Transverse colon (tissue), 4 donors: ENCODE measurements at regions not wholly inside any gene's neighbourhood (a gene's known extent, or its start where the extent isn't known, plus 50 kb on each side); places are given as distances from the start of the nearest gene placed in this dataset.
"Not testable (repeated sequence)": the region's sequence is repeated elsewhere in the genome, so short reads cannot be mapped to it uniquely, and the experiment has no call there.

Source experiments
- DNase-seq: peaks from one replicate; pipeline ENCODE4 v3.0.0-alpha.2; 2019
- H3K27ac ChIP-seq, 4 donors: fragments of 200-600 bp; sonication (generic); 2 replicates each; pipeline ENCODE4 v1.5.1; 2016 to 2018; ENCODE audit warnings: inconsistent platforms in 4 of 4
- H3K27me3 ChIP-seq: fragments of 200-600 bp; sonication (generic); 2 replicates; pipeline ENCODE4 v1.5.1; 2017; ENCODE audit warnings: inconsistent platforms
- H3K36me3 ChIP-seq, 4 donors: fragments of 200-600 bp; sonication (generic); 2 replicates each; pipeline ENCODE4 v1.5.1; 2017 to 2019; ENCODE audit warnings: inconsistent platforms in 4 of 4
- H3K4me1 ChIP-seq, 4 donors: fragments of 200-600 bp; sonication (generic); 2 replicates each; pipeline ENCODE4 v1.5.1; 2017 to 2020; ENCODE audit warnings: inconsistent platforms in 4 of 4
- H3K4me3 ChIP-seq, 4 donors: fragments of 200-600 bp; sonication (generic); 1 replicate in 1 of 4; 2 replicates in 3 of 4; pipeline versions ENCODE4 v1.5.1 to v1.6.1; 2017 to 2019; ENCODE audit warnings: inconsistent platforms in 4 of 4
- H3K9me3 ChIP-seq, 2 donors: fragments of 200-600 bp; sonication (generic); 2 replicates each; pipeline ENCODE4 v1.5.1; 2017 to 2019; ENCODE audit warnings: inconsistent platforms in 2 of 2
- WGBS, 2 donors: methylation state at CpG; one replicate each; pipeline ENCODE4 v1.1.5; 2018; ENCODE audit warnings: low coverage in 1 of 2; 5-methylcytosine and 5-hydroxymethylcytosine counted together
- in situ Hi-C, 4 donors: fragments of 200-750 bp; cut with MboI; loops; one replicate each; pipeline versions ENCODE4 v1.15.0 to v1.15.1; 2017; ENCODE audit warnings: low sequenced_read_pairs in 3 of 4, low pct_ligation_motif_present in 1 of 4, low pct_unique_long_range_greater_than_20kb in 1 of 4
- intact Hi-C: fragments of 100-400 bp; cut with DNase I; formaldehyde crosslinking; loops from one replicate; pipeline ENCODE4 v1.15.1; 2023; ENCODE audit warnings: low total_unique reads

GRCh38 chr9:39018107-39018506, 269.9 kb downstream of the CNTNAP3 start:
- H3K9me3 ChIP-seq, H3K27me3 ChIP-seq, in situ Hi-C loops, H3K4me1 ChIP-seq, H3K27ac ChIP-seq, H3K4me3 ChIP-seq, intact Hi-C loops, DNase-seq, H3K36me3 ChIP-seq: not testable (repeated sequence)
- 25 to 45% methylated on average over 1 of the region's 1 CpG for WGBS, 2 donors

DNA sequence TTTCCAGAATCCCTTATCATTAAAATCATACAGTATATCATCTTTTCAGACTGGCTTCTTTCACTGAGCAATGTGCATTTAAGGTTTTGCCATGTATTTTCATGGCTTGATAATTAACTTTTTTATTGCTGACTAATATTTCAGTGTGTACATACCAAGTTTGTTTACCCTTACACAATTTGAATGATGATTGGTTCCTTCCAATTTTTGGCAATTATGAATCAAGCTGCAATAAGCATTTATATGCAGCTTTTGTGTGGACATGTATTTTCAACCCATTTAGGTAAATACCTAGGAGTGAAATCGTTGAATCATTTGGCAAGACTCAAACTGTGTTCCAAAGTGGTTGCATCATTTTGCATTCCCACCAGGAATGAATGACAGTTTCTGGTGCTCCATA, 272.8 kb downstream of the CNTNAP3 start:
- DNase-seq, in situ Hi-C loops, H3K4me3 ChIP-seq, H3K27ac ChIP-seq, H3K36me3 ChIP-seq, H3K27me3 ChIP-seq, H3K4me1 ChIP-seq, H3K9me3 ChIP-seq, intact Hi-C loops: not testable (repeated sequence)
- no CpG with 5 or more reads among the region's 1 CpG for WGBS, 2 donors

DNA sequence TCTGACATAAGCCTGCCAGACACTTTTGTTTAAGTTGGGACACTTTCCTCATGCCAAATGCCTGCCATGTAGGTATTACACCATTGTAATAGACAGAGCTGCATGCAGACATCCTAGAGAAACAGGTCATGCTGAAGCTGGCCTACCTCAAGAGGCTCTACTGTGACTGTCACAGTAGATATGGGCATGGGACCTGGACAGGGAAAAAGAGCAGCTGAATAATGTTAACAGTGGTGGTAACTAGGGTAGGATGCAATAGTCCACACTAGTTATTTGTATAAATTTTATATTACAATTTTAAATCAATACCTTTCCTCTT, 273.2 kb downstream of the CNTNAP3 start:
- H3K4me3 ChIP-seq, H3K36me3 ChIP-seq, H3K27ac ChIP-seq, intact Hi-C loops, H3K4me1 ChIP-seq, in situ Hi-C loops, DNase-seq, H3K27me3 ChIP-seq, H3K9me3 ChIP-seq: not testable (repeated sequence)

DNA sequence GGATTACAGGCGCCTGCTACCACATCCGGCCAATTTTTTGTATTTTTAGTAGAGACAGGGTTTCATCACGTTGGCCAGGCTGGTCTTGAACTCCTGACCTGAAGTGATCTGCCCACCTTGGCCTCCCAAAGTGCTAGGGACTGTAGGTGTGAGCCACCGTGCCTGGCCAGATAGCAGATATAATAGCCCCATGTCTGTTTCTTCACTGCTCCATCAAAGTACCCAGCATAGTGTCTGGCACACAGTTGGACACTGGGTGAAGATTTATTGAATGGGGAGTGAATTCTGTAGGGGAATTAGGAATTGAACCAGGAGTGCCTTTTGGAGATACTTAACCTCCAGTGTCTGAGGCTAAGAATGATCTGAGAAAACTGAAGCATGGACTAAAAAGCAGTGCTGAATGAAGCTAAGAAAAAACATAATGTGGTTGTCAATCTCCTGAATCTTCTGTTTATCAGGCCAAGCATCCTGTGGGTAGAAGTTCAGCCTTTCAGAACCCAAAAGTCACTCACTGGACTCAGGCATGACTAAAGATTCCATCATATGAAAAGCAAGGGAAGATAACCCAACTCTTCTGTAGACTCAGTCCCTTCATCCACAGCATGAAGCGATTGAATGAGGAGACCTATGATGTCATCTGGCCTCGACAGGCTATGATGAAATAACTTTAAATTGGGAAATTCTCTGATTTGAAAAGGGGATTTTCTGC, 273.7 kb downstream of the CNTNAP3 start:
- H3K9me3 ChIP-seq, H3K27ac ChIP-seq, DNase-seq, H3K27me3 ChIP-seq, intact Hi-C loops, H3K4me3 ChIP-seq, in situ Hi-C loops, H3K36me3 ChIP-seq, H3K4me1 ChIP-seq: not testable (repeated sequence)
- 89% methylated on average over 4 of the region's 6 CpGs; no CpG with 5 or more reads in 1 of the 2 donors for WGBS, 2 donors

- H3K9me3 ChIP-seq, H3K4me1 ChIP-seq, H3K4me3 ChIP-seq, in situ Hi-C loops, intact Hi-C loops, H3K36me3 ChIP-seq, H3K27ac ChIP-seq, DNase-seq, H3K27me3 ChIP-seq: not testable (repeated sequence)
- WGBS, 2 donors: 88 to 100% methylated on average over 1 to 2 of the region's 4 CpGs
Observed at GRCh38 chr9:39009743-39010142, 278.2 kb downstream of the CNTNAP3 start.

GRCh38 chr9:39009343-39009742, 278.6 kb downstream of the CNTNAP3 start:
- DNase-seq, H3K9me3 ChIP-seq, intact Hi-C loops, H3K4me1 ChIP-seq, H3K36me3 ChIP-seq, in situ Hi-C loops, H3K4me3 ChIP-seq, H3K27ac ChIP-seq, H3K27me3 ChIP-seq: not testable (repeated sequence)

DNA sequence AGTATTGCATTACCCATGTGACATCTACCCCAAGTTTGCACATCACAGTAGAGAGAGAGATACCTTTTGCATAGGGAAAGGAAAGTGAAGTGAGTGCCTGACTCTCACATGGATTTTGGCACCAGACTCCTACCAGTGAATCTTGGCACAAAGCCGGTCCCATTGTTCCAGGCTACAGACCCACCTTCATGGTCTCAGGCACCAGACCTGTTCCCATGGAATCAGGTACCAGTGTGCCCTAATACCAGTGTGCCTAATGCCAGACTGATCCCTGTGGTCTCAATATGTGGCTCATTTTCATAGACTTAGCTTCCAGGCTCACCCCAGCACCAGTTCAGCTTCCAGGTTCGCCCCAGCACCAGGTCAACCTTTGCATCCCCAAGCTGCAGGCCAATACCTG, 279.1 kb downstream of the CNTNAP3 start:
- in situ Hi-C loops, DNase-seq: not testable (repeated sequence)

GRCh38 chr9:39005736-39006135, 282.2 kb downstream of the CNTNAP3 start:
- H3K27me3 ChIP-seq, H3K27ac ChIP-seq, DNase-seq, H3K9me3 ChIP-seq, H3K4me3 ChIP-seq, H3K36me3 ChIP-seq, intact Hi-C loops, H3K4me1 ChIP-seq, in situ Hi-C loops: not testable (repeated sequence)

More for the DNA sequence above, 279.1 kb downstream of the CNTNAP3 start:
- H3K27ac ChIP-seq, H3K9me3 ChIP-seq, H3K36me3 ChIP-seq, H3K4me1 ChIP-seq, intact Hi-C loops, H3K27me3 ChIP-seq, H3K4me3 ChIP-seq: not testable (repeated sequence)
- 100% methylated on average over 1 of the region's 2 CpGs; no CpG with 5 or more reads in 1 of the 2 donors for WGBS, 2 donors

DNA sequence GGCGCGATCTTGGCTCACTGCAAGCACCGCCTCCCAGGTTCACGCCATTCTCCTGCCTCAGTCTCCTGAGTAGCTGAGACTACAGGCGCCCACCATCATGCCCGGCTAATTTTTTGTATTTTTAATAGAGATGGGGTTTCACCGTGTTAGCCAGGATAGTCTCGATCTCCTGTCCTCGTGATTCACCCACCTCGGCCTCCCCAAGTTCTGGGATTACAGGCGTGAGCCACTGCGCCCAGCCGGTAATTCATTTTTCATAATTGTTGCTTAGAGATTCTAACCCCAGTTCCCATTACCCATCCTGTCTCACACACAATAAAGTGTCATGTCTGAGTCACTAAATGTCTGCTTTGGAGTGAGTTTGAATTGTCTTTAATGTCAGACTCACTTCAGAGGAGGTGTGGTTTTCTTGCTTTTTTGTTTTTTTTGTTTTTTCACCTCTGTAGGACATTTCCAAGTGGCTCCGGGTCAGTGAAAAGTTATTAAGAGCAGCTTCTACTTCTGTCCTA, 281.2 kb upstream of the FAM240B start:
- H3K4me1 ChIP-seq, DNase-seq, H3K27me3 ChIP-seq, H3K27ac ChIP-seq, H3K4me3 ChIP-seq, H3K36me3 ChIP-seq, in situ Hi-C loops, H3K9me3 ChIP-seq, intact Hi-C loops: not testable (repeated sequence)
- 88 to 93% methylated on average over 14 of the region's 14 CpGs for WGBS, 2 donors

- H3K27me3 ChIP-seq: not testable (repeated sequence)
Observed at GRCh38 chr9:38999277-38999676, 279.3 kb upstream of the FAM240B start.

DNA sequence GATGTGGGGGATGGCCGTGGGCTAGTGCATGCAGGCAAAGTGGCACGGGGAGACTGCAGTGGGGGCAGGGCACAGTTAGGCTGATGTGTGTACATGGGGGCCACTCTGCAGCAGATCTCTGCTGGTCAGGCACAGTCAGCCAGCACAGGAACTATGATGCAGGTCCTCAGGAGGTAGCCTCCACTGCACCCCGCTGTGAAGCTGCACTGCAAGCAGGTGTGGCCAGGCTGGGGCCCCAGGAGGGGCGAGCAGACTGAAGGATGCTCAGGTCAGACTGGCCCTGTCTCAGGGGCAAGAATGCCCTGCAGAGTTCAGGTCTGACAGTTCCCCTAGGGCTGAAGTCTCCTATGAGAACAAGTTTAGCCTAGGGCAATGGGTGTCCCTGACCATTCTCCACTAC, 273.8 kb upstream of the FAM240B start:
- H3K9me3 ChIP-seq, intact Hi-C loops, H3K4me3 ChIP-seq, H3K27ac ChIP-seq, H3K36me3 ChIP-seq, H3K4me1 ChIP-seq, in situ Hi-C loops, DNase-seq, H3K27me3 ChIP-seq: not testable (repeated sequence)
- WGBS, 2 donors: 83% methylated on average over 2 of the region's 4 CpGs; no CpG with 5 or more reads in 1 of the 2 donors

More at GRCh38 chr9:38999277-38999676, 279.3 kb upstream of the FAM240B start:
- H3K4me1 ChIP-seq, intact Hi-C loops, in situ Hi-C loops, H3K9me3 ChIP-seq, H3K36me3 ChIP-seq, H3K4me3 ChIP-seq, H3K27ac ChIP-seq, DNase-seq: not testable (repeated sequence)
- WGBS, 2 donors: 66 to 74% methylated on average over 7 of the region's 7 CpGs
